ENCODE measurements at regions not wholly inside any gene's neighbourhood (a gene's known extent, or its start where the extent isn't known, plus 50 kb on each side); places are given as distances from the start of the nearest gene placed in this dataset.
"Not testable (repeated sequence)": the region's sequence is repeated elsewhere in the genome, so short reads cannot be mapped to it uniquely, and the experiment has no call there.

DNA sequence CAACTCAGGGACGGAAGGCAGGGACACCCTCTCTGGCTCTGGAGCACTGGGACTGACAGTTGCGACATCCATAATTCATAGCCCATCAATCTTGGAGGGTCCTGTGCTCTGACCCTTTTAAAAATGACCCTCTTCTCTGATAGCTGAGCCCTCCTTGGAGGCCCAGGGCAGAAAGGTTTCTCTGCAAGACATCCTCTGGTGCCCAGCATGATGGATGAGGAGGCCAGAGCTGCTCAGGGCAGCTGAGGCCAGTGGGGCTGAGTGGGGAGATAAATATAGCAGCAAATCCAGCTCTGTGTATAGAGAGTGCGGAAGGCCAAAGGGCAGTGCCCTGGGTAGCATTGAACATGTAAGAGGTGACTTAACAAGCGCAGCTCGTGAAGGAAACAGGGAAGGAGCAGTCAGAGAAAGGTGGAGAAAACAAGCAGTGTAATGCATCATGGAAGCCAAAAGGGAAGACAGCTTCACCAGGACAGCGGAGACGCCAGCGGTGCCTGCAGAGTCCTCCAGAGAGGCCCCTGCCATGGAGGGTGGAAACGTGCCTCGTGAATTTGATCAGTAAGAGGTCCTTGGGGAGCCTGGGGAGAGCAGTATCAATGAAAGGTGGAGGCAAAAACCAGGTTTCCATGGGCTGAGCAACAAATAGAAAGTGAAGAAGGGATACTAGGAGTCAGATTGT is 50.4 kb upstream of the FMOD start:
- no peak for DNase-seq (ENCODE audit: low spot score)

DNA sequence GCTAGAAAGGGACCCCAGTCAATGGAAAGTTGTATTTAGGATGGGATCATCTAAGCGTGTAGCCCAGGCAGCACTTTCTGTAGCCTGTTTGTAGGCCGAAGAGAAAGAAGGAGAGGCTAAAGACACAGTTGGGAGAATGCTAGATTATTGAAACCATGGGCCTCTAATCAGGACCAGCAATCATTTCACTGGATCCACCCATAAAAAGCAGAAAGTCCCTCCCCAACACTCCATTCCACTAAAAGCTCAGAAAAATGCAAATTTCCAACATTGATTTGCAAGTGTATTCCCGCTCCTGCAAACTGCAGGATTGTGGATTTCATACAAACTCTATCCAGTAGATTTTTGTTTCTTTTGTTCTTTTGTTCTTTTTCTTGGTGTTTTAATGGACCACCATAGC is 51.2 kb upstream of the FMOD start:
- no peak for DNase-seq (ENCODE audit: low spot score)

- DNase-seq (ENCODE audit: low spot score) = no peak
Observed at GRCh38 chr1:203402629-203403337, 51.9 kb upstream of the FMOD start.

DNA sequence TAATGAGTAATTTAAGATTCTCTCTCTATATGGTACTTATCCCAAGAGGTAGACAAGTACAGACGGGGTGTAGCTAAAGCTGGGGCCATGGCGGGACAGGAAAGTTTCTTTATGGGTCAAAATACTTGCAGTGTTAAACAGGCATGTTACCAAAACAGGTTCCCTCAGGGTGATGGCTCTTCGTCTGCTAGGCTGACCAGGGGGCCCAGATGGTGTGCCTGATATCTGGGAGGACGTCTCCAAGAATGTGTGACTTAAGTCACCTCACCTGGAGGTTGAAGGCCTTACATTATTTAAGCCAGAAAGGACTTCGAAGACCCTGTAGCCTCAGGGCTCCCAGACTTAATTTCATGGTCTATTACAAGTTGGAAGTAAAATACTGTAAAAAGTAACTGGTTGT is 52.7 kb upstream of the FMOD start:
- no peak for DNase-seq (ENCODE audit: low spot score)

DNA sequence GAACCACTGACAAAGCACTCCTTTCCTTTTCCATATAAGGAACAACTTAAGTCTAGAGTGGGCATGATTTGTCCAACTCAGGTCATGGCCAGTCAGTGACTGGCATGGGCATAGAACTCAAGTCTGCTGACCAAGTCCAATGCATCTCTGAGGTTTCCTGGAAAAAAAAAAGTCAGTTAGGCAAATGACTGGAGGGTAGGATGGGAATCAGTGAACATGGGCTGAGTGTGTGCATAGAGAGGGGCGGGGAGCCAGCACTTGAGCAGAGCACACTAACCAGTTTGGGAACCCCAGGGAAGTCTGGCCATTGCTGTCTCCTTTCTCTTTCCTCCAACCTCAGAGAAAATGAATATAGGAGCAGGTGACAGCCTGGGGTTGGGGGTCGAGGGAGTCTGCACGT is 53.6 kb upstream of the FMOD start:
- DNase-seq (ENCODE audit: low spot score) = no peak

DNA sequence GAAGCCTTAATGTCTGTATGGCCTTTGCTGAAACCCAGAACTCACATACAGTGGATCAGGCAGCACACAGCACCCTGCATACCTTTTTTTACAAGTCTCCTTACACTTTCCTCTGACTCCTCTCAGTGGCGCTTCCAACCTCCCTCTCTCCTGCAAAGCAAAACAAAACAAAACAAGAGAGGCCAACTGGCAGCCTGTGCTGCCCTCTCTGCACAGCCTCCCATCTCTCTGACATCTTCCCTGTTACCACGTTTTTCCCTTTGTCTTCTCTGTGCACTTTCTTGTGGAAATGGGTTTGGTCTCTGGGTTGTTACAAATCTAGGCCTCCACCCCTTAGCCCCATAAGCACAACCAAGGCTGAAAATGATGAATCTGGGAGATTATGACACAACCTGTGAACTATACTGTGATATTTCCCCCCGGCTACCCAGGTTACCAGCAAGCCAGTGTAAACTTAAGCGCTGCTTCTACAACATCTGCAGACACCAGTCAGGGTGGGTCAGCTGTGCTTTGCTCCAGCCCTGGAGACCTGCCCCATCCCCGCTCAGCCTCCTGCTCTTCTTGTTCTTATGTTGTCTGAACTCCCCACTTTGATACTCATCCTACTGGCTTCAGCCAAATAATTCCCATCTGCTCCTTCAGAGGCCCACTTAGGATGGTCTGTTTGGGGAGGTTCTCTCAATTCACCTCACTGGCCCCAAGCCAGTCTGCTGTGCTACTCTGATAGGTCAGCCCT is 54.9 kb upstream of the FMOD start:
- no peak for DNase-seq (ENCODE audit: low spot score)

- DNase-seq (ENCODE audit: low spot score) = no peak
Observed at GRCh38 chr1:203406446-203407045, 55.6 kb upstream of the FMOD start.

- DNase-seq (ENCODE audit: low spot score) = no peak
Observed at GRCh38 chr1:203407296-203407695, 56.4 kb upstream of the FMOD start.

DNA sequence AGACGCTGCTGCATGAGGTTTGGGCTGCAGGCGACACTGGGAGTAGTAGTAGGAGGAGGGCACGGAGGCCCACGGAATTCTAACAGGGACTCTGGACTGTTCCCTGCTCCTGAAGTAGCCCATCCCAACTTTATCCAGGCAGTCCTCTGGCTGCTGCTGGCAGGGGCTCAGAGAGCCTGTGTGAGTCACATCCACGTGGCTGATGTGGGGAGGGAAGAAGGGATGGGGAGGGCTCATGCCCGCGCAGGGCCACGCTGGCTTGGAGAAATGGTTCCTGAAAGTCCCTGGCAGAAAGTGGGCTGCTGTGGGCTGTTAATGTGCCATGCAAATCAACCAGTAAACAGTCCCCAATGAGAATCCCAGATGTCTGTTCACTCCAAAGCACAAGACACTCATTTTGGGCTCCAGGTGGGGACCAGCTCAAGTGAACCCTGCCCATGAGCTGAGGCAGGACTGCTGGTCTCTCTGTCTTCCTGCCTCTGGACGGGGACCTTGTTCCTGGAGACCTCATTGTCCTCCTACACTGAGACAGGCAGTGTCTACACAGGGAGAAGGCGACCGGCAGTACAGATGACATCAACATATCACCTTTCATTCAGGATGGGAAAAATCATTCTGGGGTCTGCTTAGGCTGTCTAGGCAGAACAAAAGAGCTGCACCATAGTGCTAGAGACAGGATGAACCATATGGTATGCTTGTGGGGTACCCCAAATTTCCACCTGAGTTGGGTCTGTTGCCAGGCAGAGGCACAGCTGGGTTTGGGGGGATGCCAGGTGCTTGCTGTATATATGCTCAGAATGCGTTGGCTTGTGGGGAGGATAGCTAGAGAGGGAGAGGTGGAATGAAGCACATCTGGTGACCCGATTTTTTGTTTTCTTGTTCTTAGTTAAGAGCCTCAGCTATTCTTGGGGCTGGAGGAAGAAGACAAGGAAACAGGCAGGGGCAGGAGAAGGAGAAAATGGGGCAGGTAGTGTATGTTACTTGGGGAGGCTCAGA is 57.9 kb upstream of the FMOD start:
- no peak for DNase-seq (ENCODE audit: low spot score)

DNA sequence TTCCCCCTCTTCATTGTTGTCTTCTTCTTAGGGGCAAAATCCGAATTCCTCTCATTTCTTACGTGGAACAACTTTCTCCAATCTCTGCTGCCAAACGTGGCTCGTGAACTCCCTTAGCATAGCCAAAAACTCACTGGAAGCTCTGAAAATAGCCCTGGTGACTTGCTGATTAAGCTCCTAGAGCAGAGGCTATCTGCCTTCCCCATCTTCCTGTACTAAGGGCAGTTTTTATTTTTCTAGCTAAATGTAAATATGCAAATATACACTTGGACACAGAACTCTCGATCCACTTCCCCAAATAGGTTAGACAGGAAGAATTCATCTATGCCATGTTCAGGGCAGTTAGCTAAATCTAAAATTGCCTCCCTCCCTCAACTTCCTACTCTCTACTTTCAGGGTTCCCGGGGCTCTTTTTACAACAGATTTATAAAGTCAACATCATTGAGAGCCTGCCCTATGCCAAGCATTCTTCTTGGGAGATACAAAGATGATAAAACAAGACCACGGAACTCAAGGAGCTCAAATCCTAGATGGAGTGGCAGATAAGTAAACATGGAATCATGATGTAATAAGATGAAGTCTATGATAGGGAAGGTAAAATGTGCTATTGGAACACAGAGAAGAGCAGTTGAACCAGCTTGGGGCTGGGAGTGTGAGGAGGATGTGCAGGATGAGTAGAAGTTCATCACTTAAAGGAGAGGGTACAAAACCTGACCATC is 59.4 kb upstream of the FMOD start:
- DNase-seq (ENCODE audit: low spot score) = no peak

GRCh38 chr1:203411431-203411830 is 60.5 kb upstream of the FMOD start:
- not testable (repeated sequence) for DNase-seq (ENCODE audit: low spot score)

DNA sequence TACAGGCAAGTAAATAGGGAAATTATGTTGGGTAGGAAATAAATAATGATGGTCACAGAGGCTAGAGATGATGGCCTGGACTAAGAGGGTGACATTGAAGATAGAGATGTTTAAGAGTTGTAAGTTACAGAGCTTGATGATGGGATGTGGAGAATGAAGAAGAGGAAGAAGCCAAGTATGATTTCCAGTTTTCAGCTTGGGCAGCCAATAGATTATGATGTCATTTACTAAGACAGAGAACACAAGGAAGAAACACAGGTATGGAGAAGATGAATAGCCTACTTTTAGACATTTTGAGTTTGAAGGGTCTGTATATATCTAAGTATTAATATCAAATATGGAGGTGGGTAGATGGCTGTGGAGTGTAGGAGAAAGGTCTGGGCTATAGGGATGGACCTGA is 56.0 kb upstream of the PRELP start:
- DNase-seq (ENCODE audit: low spot score) = no peak

GRCh38 chr1:203420263-203420662 is 55.3 kb upstream of the PRELP start:
- no peak for DNase-seq (ENCODE audit: low spot score)

DNA sequence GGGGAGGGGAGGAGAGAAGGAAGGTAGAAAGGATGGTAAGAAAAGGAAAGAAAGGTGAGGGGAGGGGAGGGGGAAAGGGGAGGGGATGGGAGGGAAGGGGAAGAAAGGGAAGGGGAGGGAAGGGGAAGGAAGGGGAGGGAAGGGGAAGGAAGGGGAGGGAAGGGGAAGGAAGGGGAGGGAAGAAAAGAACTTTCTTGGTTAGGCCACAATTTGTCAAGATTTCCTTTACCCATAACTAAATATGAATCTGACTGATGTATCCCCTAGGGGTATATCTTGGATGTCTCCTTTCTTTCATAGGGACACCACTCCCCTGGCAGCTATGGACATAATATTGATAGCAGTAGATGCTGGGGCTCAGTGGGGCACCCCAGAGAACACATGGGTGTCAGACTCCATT is 54.4 kb upstream of the PRELP start:
- DNase-seq (ENCODE audit: low spot score) = no peak

DNA sequence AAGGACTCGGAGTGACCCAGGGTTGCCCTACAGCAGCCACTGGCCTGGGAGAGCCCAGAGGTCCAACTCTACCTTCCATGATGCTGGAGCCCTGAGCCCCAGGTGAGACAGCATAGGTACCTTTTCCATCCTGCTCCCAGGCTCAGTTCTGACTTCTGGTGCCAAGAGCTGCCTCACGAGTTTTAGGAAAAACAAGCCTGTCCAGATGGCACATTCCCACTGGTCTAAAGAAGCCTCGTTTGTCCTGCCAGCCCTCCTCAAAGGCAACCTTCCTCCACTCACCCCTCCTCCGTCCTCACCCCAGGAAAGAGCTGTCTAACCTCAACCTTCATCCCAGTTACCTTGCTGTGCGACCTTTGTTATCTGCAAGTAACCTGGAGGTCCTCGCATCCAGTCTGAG is 53.5 kb upstream of the PRELP start:
- DNase-seq (ENCODE audit: low spot score) = no peak

DNA sequence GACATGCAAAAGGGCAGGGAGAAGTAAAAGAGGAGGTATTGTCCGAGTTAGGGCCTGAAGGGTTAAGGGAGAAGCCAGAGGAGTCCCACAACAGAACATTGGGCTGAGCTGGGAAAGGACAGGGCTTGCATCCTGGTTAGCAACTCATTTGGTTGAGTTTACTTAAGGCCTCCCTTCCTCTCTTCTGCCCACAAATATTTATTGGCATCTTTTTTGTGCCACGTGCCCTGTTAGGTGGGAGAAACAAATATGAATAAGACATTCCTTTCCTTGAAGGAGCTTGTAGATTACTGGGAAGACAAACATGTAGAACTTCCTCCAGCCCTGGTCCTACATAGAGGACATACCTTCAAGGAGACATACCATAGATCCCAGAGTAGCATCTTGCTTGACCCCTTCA is 53.0 kb upstream of the PRELP start:
- peak; percentile 14 for DNase-seq (ENCODE audit: low spot score)

DNA sequence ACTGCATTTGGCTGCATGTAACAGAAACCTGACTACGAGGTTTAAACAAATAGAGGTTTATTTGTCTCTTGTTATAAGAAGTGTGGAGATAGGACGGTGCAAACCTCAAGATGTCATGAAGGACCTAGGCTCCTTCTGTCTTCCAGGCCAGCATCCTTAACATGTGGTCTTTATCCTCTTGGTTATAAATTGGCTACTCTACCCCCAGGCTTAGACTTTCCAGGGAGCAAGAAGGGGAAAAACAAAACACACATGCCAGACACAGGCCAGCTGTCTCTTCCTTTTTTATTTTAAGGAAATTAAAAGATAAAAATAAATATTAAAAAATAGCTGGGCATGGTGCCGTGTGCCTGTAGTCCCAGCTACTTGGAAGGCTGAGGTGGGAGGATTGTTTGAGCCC is 51.3 kb upstream of the PRELP start:
- DNase-seq (ENCODE audit: low spot score) = no peak

- no peak for DNase-seq (ENCODE audit: low spot score)
Observed at GRCh38 chr1:203424861-203425662, 50.5 kb upstream of the PRELP start.

DNA sequence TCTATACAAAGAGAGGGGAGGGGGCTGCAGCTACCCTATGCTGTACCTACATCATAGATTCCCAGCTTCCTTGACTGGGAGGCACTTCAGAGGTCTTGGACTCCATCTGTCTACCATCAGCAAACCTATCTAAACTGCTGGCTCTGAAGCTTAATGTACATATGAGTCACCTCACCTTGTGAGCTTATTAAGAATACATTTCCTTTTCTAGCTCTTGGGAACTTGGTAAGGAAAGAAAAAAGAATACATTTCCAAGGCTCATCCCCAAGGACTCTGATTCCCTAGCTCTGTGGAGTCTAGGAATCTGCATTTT is 50.0 kb upstream of the PRELP start:
- no peak for DNase-seq (ENCODE audit: low spot score)

Data from LoVo (cell line).